Calu3 (cell line): ENCODE measurements at regions not wholly inside any gene's neighbourhood (a gene's known extent, or its start where the extent isn't known, plus 50 kb on each side); places are given as distances from the start of the nearest gene placed in this dataset.
"Not testable (repeated sequence)": the region's sequence is repeated elsewhere in the genome, so short reads cannot be mapped to it uniquely, and the experiment has no call there.

ENCODE experiments used
- BruUV-seq: library from RNA; stranded (reverse); fragments of 400-500 nt; replicated peaks from 2 replicates; lab custom pipeline; 2021; lab: Mats Ljungman, UMichigan
- CTCF ChIA-PET: fragments of 300-600 bp; sonication (Branson Sonifier 250); formaldehyde crosslinking; loops from one replicate; lab custom pipeline; 2022; ENCODE audit warnings: antibody characterized with exemption; lab: Charles Lee
- DNase-seq: peaks from one replicate; pipeline ENCODE4 v3.0.0; 2022
- H3K27ac Mint-ChIP-seq: one replicate; pipeline ENCODE4 v1.8.0; 2022; ENCODE audit warnings: mixed read lengths; ENCODE audit not compliant: unreplicated experiment
- H3K27me3 Mint-ChIP-seq: one replicate; pipeline ENCODE4 v1.8.0; 2022; ENCODE audit warnings: mixed read lengths; ENCODE audit not compliant: unreplicated experiment
- H3K36me3 Mint-ChIP-seq: one replicate; pipeline ENCODE4 v1.8.0; 2022; ENCODE audit warnings: mild to moderate bottlenecking, moderate library complexity, mixed read lengths; ENCODE audit not compliant: insufficient read depth, unreplicated experiment
- H3K4me1 Mint-ChIP-seq: one replicate; pipeline ENCODE4 v1.8.0; 2022; ENCODE audit warnings: mild to moderate bottlenecking, low read depth, mixed read lengths; ENCODE audit not compliant: unreplicated experiment
- H3K4me3 Mint-ChIP-seq: one replicate; pipeline ENCODE4 v1.8.0; 2022; ENCODE audit warnings: mild to moderate bottlenecking, low read depth, moderate library complexity, mixed read lengths; ENCODE audit not compliant: unreplicated experiment
- H3K9me3 Mint-ChIP-seq: one replicate; pipeline ENCODE4 v1.8.0; 2022; ENCODE audit warnings: low read depth, mixed read lengths; ENCODE audit not compliant: unreplicated experiment
- intact Hi-C: fragments of 100-400 bp; cut with micrococcal nuclease; formaldehyde crosslinking; loops from one replicate; pipeline ENCODE4 v1.10.0; 2022; ENCODE audit not compliant: unreplicated experiment
- TF ChIP-seq, protein P1 (sequence below): fragments of 200-600 bp; IDR thresholded peaks from one replicate; pipeline ENCODE4 v1.8.0; 2022; ENCODE audit warnings: antibody characterized with exemption; ENCODE audit not compliant: unreplicated experiment

DNA sequence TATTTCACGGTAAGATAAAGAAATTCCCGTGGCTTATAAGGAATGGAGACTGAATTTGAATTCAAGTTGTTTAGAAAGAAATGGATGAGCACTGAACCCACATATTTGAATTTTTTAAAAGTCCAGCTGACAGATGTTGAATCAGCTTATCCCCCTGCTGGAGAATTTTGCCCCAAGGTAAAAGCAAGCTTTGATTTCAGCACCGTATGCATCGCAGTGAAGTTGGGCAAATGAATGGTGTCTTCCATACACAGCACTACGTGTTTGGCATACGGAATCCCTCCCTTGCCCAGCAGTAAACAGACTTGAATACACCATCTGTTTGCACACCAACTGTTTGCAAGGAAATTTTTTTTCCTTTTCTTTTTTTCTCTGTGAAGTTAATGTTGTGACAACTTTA lies 77.5 kb upstream of the PEG3 start:
- CTCF ChIA-PET: no interaction called here
- Mint-ChIP-seq H3K9me3 (peaks cover 20% of the 10 kb centered on the region), H3K36me3 (no peaks in the 10 kb centered on the region), H3K27me3 (no peaks in the 10 kb centered on the region), H3K4me3 (no peak overlapping the region), H3K27ac (no peak overlapping the region), H3K4me1 (no peaks in the 10 kb centered on the region)
- TF ChIP-seq, protein P1, sequence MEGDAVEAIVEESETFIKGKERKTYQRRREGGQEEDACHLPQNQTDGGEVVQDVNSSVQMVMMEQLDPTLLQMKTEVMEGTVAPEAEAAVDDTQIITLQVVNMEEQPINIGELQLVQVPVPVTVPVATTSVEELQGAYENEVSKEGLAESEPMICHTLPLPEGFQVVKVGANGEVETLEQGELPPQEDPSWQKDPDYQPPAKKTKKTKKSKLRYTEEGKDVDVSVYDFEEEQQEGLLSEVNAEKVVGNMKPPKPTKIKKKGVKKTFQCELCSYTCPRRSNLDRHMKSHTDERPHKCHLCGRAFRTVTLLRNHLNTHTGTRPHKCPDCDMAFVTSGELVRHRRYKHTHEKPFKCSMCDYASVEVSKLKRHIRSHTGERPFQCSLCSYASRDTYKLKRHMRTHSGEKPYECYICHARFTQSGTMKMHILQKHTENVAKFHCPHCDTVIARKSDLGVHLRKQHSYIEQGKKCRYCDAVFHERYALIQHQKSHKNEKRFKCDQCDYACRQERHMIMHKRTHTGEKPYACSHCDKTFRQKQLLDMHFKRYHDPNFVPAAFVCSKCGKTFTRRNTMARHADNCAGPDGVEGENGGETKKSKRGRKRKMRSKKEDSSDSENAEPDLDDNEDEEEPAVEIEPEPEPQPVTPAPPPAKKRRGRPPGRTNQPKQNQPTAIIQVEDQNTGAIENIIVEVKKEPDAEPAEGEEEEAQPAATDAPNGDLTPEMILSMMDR: no peak
- intact Hi-C loops: no loop called here
- no peak for DNase-seq
- BruUV-seq: no TSS peak

DNA sequence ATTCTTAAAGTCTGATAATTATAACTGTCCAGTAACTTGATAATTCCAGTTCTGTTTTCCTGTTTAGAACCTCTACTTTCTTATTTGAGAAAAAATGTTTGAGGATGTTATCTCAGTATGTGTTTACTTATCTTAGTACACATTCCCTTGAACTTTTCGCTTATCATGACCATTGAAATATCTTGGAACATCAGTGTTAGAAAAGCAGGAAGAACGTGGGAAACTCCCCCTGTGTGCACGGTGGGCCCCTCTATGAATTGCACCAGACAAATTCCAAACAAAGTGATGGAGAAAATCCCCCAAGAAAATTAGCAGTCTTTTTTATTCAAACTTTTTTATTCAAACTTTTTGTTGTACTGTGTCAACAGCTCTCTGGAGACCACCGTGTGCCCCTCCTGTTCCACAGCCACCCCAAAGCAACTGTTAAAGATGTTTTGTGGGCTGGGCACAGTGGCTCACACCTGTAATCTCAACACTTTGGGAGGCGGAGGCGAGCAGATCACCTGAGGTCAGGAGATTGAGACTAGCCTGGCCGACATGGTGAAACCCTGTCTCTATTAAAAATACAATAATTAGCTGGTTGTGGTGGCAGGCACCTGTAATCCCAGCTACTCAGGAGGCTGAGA lies 78.3 kb upstream of the PEG3 start:
- intact Hi-C loops: no loop called here
- no peaks in the 10 kb centered on the region for H3K27me3 Mint-ChIP-seq
- BruUV-seq: no TSS peak
- no peak for DNase-seq
- H3K27ac Mint-ChIP-seq: no peak overlapping the region
- H3K4me3 Mint-ChIP-seq: no peak overlapping the region
- CTCF ChIA-PET: no interaction called here
- TF ChIP-seq, protein P1: no peak
- H3K36me3 Mint-ChIP-seq: no peaks in the 10 kb centered on the region
- H3K9me3 Mint-ChIP-seq: peaks cover 27% of the 10 kb centered on the region
- H3K4me1 Mint-ChIP-seq: no peaks in the 10 kb centered on the region

DNA sequence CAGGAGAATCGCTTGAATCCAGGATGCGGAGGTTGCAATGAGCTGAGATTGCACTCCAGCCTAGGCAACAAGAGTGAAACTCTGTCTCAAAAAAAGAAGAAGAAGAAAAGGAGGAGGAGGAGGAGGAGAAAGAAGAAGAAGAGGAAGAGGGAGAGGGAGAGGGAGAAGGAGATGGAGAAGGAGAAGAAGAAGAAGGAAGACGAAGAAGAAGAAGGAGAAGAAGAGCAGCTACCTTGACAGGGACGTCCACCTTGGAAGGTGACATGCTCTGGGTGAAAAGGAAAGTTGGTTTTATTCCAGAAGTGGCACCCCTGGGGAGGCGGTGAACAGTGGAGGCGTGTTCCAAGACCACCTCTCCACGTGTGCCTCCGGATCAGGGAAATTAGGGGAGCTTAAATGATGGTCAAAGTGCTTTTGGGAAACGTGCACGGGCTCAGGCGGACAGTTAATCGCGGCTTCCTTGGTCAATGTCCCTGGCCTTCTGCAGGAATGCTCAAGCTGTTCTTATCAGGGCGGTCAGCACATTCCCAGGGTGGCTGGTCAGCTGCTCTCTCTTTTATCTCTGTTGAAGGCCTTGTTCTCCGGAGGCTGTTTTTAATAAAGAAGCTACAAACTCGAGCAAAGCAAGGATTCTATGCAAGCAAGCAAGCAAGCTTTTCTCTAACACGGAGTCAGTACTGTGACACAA lies 78.9 kb upstream of the PEG3 start:
- BruUV-seq: no TSS peak
- H3K9me3 Mint-ChIP-seq: peaks cover 33% of the 10 kb centered on the region

DNA sequence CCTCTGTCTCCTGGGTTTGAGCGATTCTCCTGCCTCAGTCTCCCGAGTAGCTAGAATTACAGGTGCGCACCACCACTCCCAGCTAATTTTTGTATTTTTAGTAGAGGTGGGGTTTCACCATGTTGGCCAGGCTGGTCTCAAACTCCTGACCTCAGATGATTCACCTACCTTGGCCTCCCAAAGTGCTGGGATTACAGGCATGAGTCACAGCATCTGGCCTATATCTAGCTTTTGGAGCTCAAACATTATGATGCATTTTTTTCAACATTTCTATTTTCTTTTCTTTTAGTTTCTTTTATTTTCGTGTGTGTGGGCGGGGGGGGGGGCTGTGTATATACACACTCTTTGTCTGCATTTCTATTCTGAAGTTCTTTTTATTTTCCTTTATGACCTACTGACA lies 85.6 kb upstream of the PEG3 start:
- not testable (repeated sequence) for H3K36me3 Mint-ChIP-seq

More for the DNA sequence above, 78.9 kb upstream of the PEG3 start:
- TF ChIP-seq, protein P1: no peak
- H3K4me1 Mint-ChIP-seq: no peaks in the 10 kb centered on the region
- CTCF ChIA-PET: interaction anchor here (0.6 kb wide), 1 partner anchor 151 kb away, joined by 3 read pairs; no protein-coding TSS in a partner anchor
- no peaks in the 10 kb centered on the region for H3K27me3 Mint-ChIP-seq
- no peak overlapping the region for H3K4me3 Mint-ChIP-seq
- intact Hi-C loops: no loop called here
- no peak overlapping the region for H3K27ac Mint-ChIP-seq
- H3K36me3 Mint-ChIP-seq: no peaks in the 10 kb centered on the region
- no peak for DNase-seq

DNA sequence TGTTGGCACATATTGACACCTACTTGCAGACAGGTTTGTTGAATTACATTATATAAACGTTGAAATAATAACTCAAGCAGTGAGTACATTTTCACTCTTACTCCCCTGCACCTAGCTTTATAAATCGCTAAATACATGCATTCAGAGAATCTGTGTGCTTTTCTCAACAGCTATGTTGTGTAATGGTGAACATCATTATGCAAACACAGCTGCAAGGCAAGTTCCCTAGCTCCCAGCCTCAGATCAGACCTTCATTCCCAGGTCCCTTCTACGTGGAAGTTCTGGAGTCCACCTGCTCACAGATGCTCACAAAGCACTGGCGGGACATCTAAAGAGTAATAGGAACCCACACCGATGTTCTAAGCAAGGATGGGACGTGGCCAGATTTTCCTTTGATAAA lies 86.8 kb upstream of the PEG3 start:
- DNase-seq: no peak
- BruUV-seq: no TSS peak
- Mint-ChIP-seq H3K27ac (no peak overlapping the region), H3K9me3 (peaks cover 25% of the 10 kb centered on the region), H3K36me3 (no peaks in the 10 kb centered on the region), H3K27me3 (no peaks in the 10 kb centered on the region), H3K4me1 (no peaks in the 10 kb centered on the region), H3K4me3 (no peak overlapping the region)
- TF ChIP-seq, protein P1: no peak
- intact Hi-C loops: no loop called here
- CTCF ChIA-PET: no interaction called here

More for the DNA sequence above, 85.6 kb upstream of the PEG3 start:
- DNase-seq, BruUV-seq, H3K4me1 Mint-ChIP-seq, intact Hi-C loops, H3K27ac Mint-ChIP-seq, H3K4me3 Mint-ChIP-seq, H3K27me3 Mint-ChIP-seq: not testable (repeated sequence)
- CTCF ChIA-PET: interaction anchor here (0.7 kb wide), 2 partner anchors 127 to 216 kb away, joined by 4 to 8 read pairs; no protein-coding TSS in a partner anchor
- peaks cover 25% of the 10 kb centered on the region for H3K9me3 Mint-ChIP-seq
